K562 (cell line): ENCODE measurements at regions not wholly inside any gene's neighbourhood (a gene's known extent, or its start where the extent isn't known, plus 50 kb on each side); places are given as distances from the start of the nearest gene placed in this dataset.

Experiments
- CHD2 ChIP-seq: IDR thresholded peaks from 2 replicates; pipeline ENCODE4 v1.6.1; 2011; ENCODE audit warnings: low read depth, low read length
- HOXB6 ChIP-seq: fragments of 250-450 bp; sonication (Bioruptor Pico); IDR thresholded peaks from 2 replicates; pipeline ENCODE4 v1.5.1; 2022; ENCODE audit warnings: mild to moderate bottlenecking, borderline replicate concordance
- KAT8 ChIP-seq: fragments of 450-650 bp; IDR thresholded peaks from 2 replicates; pipeline ENCODE4 v1.6.1; 2016; ENCODE audit warnings: low read depth, mild to moderate bottlenecking
- KLF16 ChIP-seq: IDR thresholded peaks from 2 replicates; pipeline ENCODE4 v1.6.1; 2016; ENCODE audit warnings: antibody characterized with exemption
- SMARCA4 ChIP-seq: fragments of 450-650 bp; IDR thresholded peaks from 2 replicates; pipeline ENCODE4 v1.6.1; 2016
- TF ChIP-seq, protein P1 (sequence below): fragments of 450-650 bp; formaldehyde crosslinking; IDR thresholded peaks from 2 replicates; pipeline ENCODE4 v1.4.0; 2020; ENCODE audit warnings: mild to moderate bottlenecking, mixed read lengths
- TF ChIP-seq, protein P2 (sequence below), 2 experiments: fragments of 450-650 bp; formaldehyde crosslinking in 1 of 2; IDR thresholded peaks; 2 replicates each; pipeline versions ENCODE4 v1.4.0 to v1.6.1; 2014 to 2020; ENCODE audit warnings: mild to moderate bottlenecking in 2 of 2, borderline replicate concordance in 1 of 2, low read depth in 1 of 2

DNA sequence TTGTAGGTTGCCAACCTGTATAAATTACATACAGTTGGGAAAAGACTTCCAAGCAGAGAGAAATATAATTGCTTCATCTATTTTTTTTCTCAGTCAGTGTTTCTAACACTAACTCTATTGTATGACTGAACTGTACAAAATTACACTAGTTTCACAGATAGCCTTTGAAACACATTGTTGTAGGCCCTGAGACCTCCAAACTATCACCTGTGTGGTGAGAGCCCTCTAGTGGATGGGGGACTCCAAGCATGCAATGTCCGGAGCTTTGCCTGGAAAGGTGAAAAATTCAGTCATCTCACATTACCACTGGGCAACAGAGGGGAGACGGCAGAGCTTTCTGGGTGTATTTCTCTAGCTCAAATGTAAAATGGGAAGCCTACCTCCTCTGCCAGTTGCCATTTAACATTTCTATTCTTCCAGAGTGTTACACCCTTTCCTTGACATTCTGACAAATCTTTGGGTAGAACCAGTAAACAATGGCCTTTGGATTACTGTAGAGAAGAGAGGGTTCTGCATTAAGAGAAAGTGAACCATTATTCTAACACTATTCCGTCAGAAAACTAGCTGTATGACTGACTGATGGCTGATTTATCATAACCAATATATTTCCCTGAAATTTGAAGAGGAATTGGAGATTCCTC lies 212.2 kb downstream of the LYPLAL1 start (continued):
- TF ChIP-seq, protein P1, sequence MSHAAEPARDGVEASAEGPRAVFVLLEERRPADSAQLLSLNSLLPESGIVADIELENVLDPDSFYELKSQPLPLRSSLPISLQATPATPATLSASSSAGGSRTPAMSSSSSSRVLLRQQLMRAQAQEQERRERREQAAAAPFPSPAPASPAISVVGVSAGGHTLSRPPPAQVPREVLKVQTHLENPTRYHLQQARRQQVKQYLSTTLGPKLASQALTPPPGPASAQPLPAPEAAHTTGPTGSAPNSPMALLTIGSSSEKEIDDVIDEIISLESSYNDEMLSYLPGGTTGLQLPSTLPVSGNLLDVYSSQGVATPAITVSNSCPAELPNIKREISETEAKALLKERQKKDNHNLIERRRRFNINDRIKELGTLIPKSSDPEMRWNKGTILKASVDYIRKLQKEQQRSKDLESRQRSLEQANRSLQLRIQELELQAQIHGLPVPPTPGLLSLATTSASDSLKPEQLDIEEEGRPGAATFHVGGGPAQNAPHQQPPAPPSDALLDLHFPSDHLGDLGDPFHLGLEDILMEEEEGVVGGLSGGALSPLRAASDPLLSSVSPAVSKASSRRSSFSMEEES (CRISPR knock-in tag), result no peak
- TF ChIP-seq KLF16, result 0 out of 2 replicates have a peak, but pooled peaks have one; percentile 45
- no peak for TF ChIP-seq CHD2
- TF ChIP-seq SMARCA4, result no peak
- TF ChIP-seq, protein P2, sequence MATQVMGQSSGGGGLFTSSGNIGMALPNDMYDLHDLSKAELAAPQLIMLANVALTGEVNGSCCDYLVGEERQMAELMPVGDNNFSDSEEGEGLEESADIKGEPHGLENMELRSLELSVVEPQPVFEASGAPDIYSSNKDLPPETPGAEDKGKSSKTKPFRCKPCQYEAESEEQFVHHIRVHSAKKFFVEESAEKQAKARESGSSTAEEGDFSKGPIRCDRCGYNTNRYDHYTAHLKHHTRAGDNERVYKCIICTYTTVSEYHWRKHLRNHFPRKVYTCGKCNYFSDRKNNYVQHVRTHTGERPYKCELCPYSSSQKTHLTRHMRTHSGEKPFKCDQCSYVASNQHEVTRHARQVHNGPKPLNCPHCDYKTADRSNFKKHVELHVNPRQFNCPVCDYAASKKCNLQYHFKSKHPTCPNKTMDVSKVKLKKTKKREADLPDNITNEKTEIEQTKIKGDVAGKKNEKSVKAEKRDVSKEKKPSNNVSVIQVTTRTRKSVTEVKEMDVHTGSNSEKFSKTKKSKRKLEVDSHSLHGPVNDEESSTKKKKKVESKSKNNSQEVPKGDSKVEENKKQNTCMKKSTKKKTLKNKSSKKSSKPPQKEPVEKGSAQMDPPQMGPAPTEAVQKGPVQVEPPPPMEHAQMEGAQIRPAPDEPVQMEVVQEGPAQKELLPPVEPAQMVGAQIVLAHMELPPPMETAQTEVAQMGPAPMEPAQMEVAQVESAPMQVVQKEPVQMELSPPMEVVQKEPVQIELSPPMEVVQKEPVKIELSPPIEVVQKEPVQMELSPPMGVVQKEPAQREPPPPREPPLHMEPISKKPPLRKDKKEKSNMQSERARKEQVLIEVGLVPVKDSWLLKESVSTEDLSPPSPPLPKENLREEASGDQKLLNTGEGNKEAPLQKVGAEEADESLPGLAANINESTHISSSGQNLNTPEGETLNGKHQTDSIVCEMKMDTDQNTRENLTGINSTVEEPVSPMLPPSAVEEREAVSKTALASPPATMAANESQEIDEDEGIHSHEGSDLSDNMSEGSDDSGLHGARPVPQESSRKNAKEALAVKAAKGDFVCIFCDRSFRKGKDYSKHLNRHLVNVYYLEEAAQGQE (IDR thresholded peaks at IDR 0.05; ENCODE audit: borderline replicate concordance), result peak; percentile 66
- TF ChIP-seq, protein P2 (CRISPR knock-in tag; IDR thresholded peaks at IDR 0.05; ENCODE audit: low read depth), result no peak
- no peak for TF ChIP-seq KAT8
- TF ChIP-seq HOXB6 (CRISPR knock-in tag), result no peak
